WI38 (cell line): ENCODE measurements at regions not wholly inside any gene's neighbourhood (a gene's known extent, or its start where the extent isn't known, plus 50 kb on each side); places are given as distances from the start of the nearest gene placed in this dataset.
"Not testable (repeated sequence)": the region's sequence is repeated elsewhere in the genome, so short reads cannot be mapped to it uniquely, and the experiment has no call there.

Source experiments
- H3K4me3 ChIP-seq: 2 replicates; pipeline ENCODE4 v1.5.1; 2011; ENCODE audit warnings: low read depth, mild to moderate bottlenecking, control low read depth, low read length
- CTCF ChIP-seq: IDR thresholded peaks from 2 replicates; pipeline ENCODE4 v1.5.1; 2012; ENCODE audit warnings: low read depth, mild to moderate bottlenecking, control low read depth, low read length

- H3K4me3 ChIP-seq, result no peak overlapping the region
- no peak for TF ChIP-seq CTCF
These were observed 248.8 kb downstream of the RMST start for GRCh38 chr12:97711392-97711791.

GRCh38 chr12:97713270-97713669 is 250.7 kb downstream of the RMST start:
- H3K4me3 ChIP-seq, result no peak overlapping the region
- TF ChIP-seq CTCF, result no peak

GRCh38 chr12:97714107-97714563 is 251.5 kb downstream of the RMST start:
- H3K4me3 ChIP-seq, result no peak overlapping the region
- no peak for TF ChIP-seq CTCF

GRCh38 chr12:97716356-97716755 is 253.8 kb downstream of the RMST start:
- TF ChIP-seq CTCF, result no peak
- no peak overlapping the region for H3K4me3 ChIP-seq

- not testable (repeated sequence) for H3K4me3 ChIP-seq
These were observed 261.2 kb downstream of the RMST start for GRCh38 chr12:97723801-97724200.

GRCh38 chr12:97745406-97746101 is 282.9 kb downstream of the RMST start:
- TF ChIP-seq CTCF, result no peak
- no peak overlapping the region for H3K4me3 ChIP-seq

- no peak overlapping the region for H3K4me3 ChIP-seq
- TF ChIP-seq CTCF, result no peak
These were observed 285.7 kb downstream of the RMST start for GRCh38 chr12:97748298-97748697.

GRCh38 chr12:97751704-97752103 is 289.1 kb downstream of the RMST start:
- no peak for TF ChIP-seq CTCF
- H3K4me3 ChIP-seq, result no peak overlapping the region
